OCI-LY3 (cell line): ENCODE measurements at regions not wholly inside any gene's neighbourhood (a gene's known extent, or its start where the extent isn't known, plus 50 kb on each side); places are given as distances from the start of the nearest gene placed in this dataset.

Experiments
- EZH2phosphoT487 ChIP-seq: fragments of 200-600 bp; shearing (Covaris generic); IDR thresholded peaks from 2 replicates; pipeline ENCODE4 v1.6.1; 2018; ENCODE audit warnings: antibody characterized with exemption, mixed run types, low read depth
- TF ChIP-seq, protein P1 (sequence below): fragments of 200-600, 300-600 bp; sonication (generic); IDR thresholded peaks from 2 replicates; pipeline ENCODE4 v1.5.1; 2014; ENCODE audit warnings: antibody characterized with exemption, low read length, low read depth

DNA sequence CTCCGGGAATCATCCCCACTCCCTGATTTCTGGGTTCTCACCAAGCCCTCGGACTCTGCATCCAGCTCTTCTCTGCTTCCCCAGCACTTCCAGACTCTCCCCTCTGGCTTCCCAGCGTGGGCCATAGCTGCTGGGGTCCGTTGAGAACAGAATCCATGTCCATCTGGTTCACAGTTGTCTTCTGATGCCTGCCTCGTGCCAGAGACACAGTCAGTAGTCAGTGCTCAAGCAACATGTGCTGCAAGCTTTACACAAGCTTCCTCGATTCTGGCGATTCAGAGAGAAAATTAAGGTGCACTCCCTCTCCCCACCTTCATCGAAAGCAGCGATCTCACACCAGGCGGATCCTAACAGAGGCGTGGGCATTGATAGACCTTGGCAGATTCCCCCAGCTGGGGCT lies 495.5 kb downstream of the TBC1D22A start:
- TF ChIP-seq, protein P1, sequence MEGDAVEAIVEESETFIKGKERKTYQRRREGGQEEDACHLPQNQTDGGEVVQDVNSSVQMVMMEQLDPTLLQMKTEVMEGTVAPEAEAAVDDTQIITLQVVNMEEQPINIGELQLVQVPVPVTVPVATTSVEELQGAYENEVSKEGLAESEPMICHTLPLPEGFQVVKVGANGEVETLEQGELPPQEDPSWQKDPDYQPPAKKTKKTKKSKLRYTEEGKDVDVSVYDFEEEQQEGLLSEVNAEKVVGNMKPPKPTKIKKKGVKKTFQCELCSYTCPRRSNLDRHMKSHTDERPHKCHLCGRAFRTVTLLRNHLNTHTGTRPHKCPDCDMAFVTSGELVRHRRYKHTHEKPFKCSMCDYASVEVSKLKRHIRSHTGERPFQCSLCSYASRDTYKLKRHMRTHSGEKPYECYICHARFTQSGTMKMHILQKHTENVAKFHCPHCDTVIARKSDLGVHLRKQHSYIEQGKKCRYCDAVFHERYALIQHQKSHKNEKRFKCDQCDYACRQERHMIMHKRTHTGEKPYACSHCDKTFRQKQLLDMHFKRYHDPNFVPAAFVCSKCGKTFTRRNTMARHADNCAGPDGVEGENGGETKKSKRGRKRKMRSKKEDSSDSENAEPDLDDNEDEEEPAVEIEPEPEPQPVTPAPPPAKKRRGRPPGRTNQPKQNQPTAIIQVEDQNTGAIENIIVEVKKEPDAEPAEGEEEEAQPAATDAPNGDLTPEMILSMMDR, result no peak
- TF ChIP-seq EZH2phosphoT487, result no peak
